Lung microvascular endothelial cell (primary cell): ENCODE measurements at regions not wholly inside any gene's neighbourhood (a gene's known extent, or its start where the extent isn't known, plus 50 kb on each side); places are given as distances from the start of the nearest gene placed in this dataset.

Source experiments
- DNase-seq, 2 donors: peaks; one replicate each; pipeline versions ENCODE4 v3.0.0 to v3.0.0-alpha.2; 2010; ENCODE audit warnings: low read depth in 2 of 2

DNA sequence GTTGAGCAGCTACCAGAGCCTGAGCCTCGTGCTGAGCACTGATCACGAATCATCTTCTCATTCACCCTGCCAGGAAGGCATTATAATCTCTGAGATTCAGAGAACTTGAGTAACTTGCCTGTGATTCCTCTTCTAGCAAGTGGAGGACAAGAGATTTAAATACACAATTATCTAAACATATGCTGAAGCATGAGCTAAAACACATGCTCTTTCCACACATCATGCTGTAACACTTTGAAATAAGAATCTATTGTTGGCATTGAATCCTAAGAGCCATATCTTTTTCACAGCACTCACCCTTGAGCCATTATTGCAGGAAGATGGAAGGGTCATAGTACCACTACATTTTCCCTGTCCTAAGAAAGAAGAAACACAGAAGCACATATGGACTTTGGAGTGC, 722.5 kb upstream of the API5 start:
- no peak for DNase-seq

DNA sequence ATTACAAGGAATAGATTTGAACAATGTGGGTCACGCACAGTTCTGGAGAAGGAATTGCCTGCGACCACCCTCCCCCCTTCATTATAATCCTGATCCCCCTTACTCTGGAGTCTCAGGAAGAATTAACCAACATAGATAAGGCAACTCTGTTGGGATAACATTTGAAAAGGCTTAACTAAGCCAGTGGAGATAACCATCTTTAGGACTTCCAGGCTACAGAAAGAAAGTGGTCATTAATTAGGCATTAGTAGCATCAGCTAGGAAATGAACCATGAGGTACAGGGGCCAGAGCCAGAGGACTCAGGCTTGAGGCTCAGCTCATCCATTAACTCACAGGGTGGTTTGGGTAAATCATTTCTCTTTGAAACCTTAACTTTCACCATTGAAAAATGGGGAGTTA, 720.0 kb upstream of the API5 start:
- DNase-seq = no peak

GRCh38 chr11:42593441-42593840, 718.4 kb upstream of the API5 start:
- no peak for DNase-seq

- no peak for DNase-seq
Observed at GRCh38 chr11:42595876-42596275, 715.9 kb upstream of the API5 start.

DNA sequence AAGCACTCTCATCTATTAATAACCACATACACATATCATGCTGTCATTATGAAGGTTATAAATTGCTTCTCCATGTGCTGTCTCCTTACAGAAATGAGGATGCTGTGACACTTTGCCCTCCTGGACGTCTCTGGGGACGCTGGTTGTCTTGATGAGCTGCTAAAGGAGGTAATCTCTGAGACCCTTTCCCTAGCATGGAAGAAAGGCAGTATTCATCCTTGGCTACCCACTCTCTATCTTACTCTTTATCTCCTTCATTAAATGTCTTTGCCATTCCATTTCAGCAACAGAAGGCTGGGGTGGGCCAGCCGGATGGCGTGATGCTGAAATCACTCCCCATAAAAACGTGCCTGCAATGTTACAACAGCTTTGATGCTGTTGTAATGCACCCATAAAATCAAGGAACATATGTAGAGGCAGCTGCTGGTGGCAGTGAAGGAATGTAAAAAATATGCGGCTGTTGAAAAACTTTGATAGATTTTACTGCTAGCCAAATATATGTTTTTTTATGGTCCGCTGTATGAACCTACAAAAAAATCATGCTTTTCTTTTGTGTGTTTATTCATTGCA, 715.1 kb upstream of the API5 start:
- no peak for DNase-seq

DNA sequence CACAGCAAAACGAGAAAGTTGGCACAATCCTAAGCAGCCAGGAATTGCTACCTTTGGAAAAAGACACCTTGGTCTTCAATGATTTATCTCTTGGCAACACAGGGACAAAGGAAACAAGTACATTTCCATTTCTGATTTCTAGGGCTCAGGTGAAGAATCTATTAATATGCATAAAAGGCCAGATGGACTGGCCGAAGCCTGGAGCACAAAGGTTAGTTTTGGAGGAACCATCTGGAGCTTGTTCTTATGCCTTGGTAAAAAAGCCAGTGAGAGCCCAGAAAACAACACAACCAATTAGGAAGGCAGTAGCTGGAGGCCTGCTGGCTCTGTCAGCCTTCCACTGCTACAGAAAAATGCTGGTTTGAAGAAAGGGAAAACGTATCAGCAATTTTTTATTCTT, 713.5 kb upstream of the API5 start:
- no peak for DNase-seq

DNA sequence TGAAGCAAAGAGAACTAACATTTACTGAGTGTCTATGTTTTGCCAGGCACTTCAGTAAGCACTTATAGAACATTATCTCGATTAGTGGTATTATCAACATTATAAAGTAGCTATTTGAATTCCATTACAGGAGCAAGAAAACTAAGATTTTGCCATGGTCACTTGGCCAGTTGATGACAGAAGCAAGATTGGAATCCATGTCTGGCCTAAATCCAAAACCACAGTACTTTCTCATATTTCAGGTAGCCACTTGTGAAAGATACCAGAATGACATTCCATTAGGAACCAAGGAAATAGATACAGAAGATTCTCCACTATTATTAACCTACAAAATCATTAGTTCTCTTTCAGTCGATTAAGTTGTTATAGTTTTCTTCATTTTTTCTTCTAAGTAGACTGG, 691.0 kb upstream of the API5 start:
- DNase-seq = no peak

DNA sequence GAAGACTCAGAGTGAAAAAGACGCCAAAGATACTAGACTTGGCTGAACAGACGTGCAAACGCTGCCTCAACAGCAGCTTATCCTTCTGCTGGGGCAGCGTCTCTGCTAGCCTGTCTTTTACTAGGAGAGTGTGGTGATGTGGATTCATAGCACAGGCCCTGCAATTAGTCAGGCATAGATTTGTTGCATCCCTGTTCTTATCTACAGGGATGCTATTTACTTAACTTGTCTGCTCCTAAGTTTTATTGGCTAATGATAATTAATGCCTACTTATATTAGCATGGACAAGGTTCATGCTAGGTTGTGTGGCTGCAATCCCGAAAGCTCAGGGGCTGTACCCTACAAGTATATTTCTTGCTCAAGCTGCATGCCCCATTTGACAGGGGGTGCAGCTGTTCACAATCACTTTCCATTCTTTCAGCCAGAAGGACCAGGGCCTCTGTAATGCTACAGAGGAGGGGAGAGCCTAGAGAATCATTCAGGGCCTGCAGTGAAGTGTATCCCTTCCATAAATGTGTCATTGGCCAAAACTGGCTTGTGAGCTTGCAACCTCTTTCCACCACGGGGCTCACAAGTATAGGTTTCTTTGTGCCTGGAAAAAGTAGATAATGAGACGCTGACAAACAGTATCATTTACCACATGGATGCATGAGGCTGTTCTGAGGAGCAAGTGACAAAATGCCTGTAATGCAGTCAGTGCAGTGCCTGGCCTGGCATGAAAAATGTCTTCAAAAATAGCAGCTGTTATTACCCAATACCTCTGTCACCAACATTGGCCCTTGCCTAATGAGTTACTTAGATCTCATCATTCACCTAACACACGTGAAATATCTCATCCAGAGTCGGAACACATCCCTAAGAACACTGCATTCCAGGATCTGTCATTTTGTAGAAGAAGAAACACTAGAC, 685.8 kb upstream of the API5 start:
- no peak for DNase-seq

- DNase-seq = peak in 1 of 2 donors; percentile 7
Observed at GRCh38 chr11:42631220-42631843, 680.5 kb upstream of the API5 start.

GRCh38 chr11:42646959-42647358, 664.8 kb upstream of the API5 start:
- DNase-seq = no peak

GRCh38 chr11:42647993-42648392, 663.8 kb upstream of the API5 start:
- DNase-seq = no peak

DNA sequence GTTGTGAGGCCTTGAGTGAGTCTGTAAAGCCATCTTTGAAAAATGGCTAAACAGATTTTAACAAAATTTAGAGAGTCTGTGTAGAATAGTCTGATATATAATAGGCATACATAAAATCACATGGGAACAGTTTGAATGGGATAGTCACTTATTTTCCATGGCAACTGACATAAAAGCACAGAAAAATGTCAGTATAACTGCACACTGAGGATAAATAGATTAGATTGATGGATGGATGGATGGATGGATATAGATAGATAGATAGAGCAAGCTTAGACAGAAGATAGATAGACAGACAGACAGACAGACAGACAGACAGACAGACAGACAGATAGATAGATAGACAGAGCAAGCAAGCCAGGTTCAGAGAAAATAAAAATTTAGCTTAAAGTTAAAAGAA, 660.2 kb upstream of the API5 start:
- DNase-seq = no peak

GRCh38 chr11:42657169-42657568, 654.6 kb upstream of the API5 start:
- DNase-seq = no peak

GRCh38 chr11:42661942-42662341, 649.9 kb upstream of the API5 start:
- no peak for DNase-seq

- DNase-seq = no peak
Observed at GRCh38 chr11:42669248-42669976, 642.4 kb upstream of the API5 start.

DNA sequence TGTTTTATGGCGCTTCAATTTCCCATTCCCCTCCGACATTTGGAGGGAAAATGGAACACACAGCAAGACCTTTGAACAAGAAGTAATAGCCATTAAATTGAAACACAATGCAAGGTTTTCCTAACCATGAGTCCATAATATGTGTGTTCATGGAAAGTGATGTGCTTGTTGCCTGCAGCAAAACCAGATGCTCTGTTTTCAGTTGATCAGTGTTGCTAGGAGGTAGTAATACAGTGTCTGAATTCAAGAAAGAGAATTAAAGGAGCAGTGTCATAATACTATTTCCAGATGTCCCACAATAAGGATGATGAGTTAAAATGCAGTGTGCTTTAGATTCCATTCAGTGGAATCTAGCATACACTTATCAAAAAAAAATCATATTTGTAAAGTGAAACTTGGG, 637.4 kb upstream of the API5 start:
- no peak for DNase-seq

- no peak for DNase-seq
Observed at GRCh38 chr11:42707541-42707940, 604.3 kb upstream of the API5 start.

DNA sequence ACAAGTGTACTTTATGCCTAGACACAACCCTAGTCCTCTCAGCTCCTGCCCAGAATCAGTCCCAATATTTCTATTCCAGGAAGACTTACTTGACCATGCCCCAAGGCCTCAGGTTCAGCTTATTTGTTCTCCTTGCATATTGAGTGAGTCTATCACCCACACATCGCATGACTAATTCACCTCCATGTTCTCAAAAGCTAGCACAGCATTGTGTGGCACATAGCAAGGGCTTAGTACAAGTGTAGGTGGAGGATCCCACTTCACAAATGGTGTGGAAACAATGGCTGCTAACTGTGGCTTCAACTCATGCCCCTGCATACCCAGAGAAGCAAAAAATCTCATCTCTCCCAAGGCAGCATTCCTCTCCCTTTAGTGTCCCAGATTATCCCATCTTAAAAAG, 602.6 kb upstream of the API5 start:
- no peak for DNase-seq

- DNase-seq = no peak
Observed at GRCh38 chr11:42713279-42713678, 598.5 kb upstream of the API5 start.

- DNase-seq = no peak
Observed at GRCh38 chr11:42713753-42714152, 598.0 kb upstream of the API5 start.

DNA sequence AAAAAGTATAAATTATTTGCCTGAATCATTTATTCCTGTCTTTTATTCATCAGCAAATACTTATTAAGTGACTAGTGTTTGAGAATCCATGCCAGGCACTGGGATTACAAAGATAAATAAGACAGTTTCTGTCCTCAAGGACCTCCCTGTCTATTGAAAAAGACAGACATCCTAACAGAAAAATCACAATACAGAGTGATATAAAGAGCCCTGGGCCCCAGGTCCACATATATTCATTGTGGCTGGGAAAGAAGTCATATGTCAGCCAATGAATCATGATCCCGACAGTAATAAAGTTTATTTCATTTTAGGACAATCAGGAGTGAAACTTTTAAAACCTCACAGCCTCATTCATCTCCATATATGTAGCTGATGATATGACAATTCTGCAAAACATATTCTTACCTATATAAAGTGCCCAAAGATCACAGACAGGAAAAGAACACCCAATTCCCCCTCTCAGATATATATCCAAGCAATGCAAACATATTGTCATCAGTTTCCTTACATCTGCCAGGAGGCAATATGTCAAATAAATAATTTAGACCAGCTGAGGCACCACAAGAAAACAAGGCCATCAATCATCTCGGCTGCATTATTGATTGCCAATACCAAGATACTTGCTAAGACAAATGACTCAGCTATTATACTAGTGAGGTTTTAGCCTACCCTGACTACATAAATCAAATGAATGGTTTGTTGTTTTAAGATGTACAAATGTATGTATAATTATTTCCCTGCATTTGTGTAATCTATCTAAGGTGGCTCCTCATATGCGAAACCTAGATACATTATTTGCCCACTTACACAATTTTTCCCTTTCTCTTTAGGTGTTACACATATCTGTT, 590.9 kb upstream of the API5 start:
- DNase-seq = no peak
